ENCODE measurements at regions not wholly inside any gene's neighbourhood (a gene's known extent, or its start where the extent isn't known, plus 50 kb on each side); places are given as distances from the start of the nearest gene placed in this dataset.

DNA sequence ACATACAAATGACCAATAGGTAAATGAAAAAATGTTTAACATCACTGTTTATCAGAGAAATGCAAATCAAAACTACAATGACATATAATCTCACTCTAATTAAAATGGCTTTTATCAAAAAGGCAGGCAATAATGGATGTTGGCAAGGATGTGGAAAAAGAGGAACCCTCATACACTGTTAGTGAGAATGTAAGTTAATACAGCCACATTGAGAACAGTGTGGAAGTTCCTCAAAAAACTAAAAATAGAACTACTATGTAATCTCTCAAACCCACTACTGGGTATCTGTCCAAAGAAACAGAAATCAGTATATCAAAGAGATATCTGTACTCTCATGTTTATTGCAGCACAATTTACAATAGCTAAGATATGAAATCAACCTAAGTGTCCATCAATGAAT, 165.9 kb upstream of the HHIP start:
- Histone ChIP-seq H2AK9ac (replicated peaks; ENCODE audit: low read depth, low read length, poor library complexity) (no peak overlapping the region), H3K79me1 (ENCODE audit: low read depth in 1 of 2, low read length in 2 of 2) (no peaks in the 10 kb centered on the region), H4K5ac (ENCODE audit: low read depth, low read length) (no peak overlapping the region), H3K9me1 (ENCODE audit: insufficient read depth, low read length) (no peaks in the 10 kb centered on the region), H3K18ac (ENCODE audit: low read depth, low read length) (no peak overlapping the region), H3K4ac (ENCODE audit: low read depth, low read length) (no peak overlapping the region), H3K9me3 (ENCODE audit: control insufficient read depth, insufficient read depth, low read length) (no peaks in the 10 kb centered on the region), H2AK5ac (ENCODE audit: low read depth, low read length) (no peak overlapping the region), H2AFZ (replicated peaks; ENCODE audit: low read length, poor library complexity) (no peak overlapping the region), H3K27me3 (ENCODE audit: control insufficient read depth, insufficient read depth, low read length) (no peaks in the 10 kb centered on the region), H3K9ac (ENCODE audit: low read depth, low read length) (no peak overlapping the region), H2BK5ac (ENCODE audit: low read depth, low read length, poor library complexity, severe bottlenecking) (no peak overlapping the region), H3K27ac (ENCODE audit: insufficient read depth, low read length) (no peak overlapping the region), H4K91ac (ENCODE audit: insufficient read depth, low read depth, low read length) (no peak overlapping the region), H4K8ac (ENCODE audit: low read depth in 2 of 2, low read length in 2 of 2) (no peak overlapping the region), H3K4me2 (ENCODE audit: low read depth, low read length) (no peak overlapping the region), H2BK15ac (ENCODE audit: low read depth, low read length) (no peak overlapping the region), H3K4me3 (ENCODE audit: insufficient read depth, low read depth, low read length) (no peak overlapping the region), H4K20me1 (ENCODE audit: insufficient read depth, low read length) (no peaks in the 10 kb centered on the region), H3K23ac (ENCODE audit: low read depth, low read length) (no peak overlapping the region), H3K56ac (ENCODE audit: extremely low read depth, insufficient read depth, low read length) (no peak overlapping the region), H3K36me3 (ENCODE audit: control insufficient read depth, insufficient read depth, low read length) (no peaks in the 10 kb centered on the region), H2BK120ac (ENCODE audit: low read depth, low read length) (no peak overlapping the region), H3K14ac (replicated peaks; ENCODE audit: low read depth, low read length) (no peak overlapping the region), H2BK20ac (ENCODE audit: low read depth, low read length) (no peak overlapping the region), H3K4me1 (ENCODE audit: control insufficient read depth, insufficient read depth, low read length) (no peaks in the 10 kb centered on the region)
- ATAC-seq (ENCODE audit: low read depth) = no peak
- DNase-seq = no peak
- ChIA-PET CTCF (no interaction called here), POLR2A (ENCODE audit: unreplicated experiment) (interaction anchor here (0.6 kb wide), 1 partner anchor 28 kb away, joined by 9 read pairs; no protein-coding TSS in a partner anchor)
- in situ Hi-C loops (cut with MboI; ENCODE audit: low sequenced_read_pairs) = no loop called here
- intact Hi-C loops (cut with micrococcal nuclease) = no loop called here
- BruUV-seq (replicated peaks) = no TSS peak
- dilution Hi-C loops (cut with HindIII; ENCODE audit: low sequenced_read_pairs, unreplicated experiment) = no loop called here
- TF ChIP-seq BHLHE40 (IDR thresholded peaks at IDR 0.05; ENCODE audit: low read depth, low read length) = no peak
- TF ChIP-seq, protein P1, sequence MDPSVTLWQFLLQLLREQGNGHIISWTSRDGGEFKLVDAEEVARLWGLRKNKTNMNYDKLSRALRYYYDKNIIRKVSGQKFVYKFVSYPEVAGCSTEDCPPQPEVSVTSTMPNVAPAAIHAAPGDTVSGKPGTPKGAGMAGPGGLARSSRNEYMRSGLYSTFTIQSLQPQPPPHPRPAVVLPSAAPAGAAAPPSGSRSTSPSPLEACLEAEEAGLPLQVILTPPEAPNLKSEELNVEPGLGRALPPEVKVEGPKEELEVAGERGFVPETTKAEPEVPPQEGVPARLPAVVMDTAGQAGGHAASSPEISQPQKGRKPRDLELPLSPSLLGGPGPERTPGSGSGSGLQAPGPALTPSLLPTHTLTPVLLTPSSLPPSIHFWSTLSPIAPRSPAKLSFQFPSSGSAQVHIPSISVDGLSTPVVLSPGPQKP (IDR thresholded peaks at IDR 0.05; ENCODE audit: borderline replicate concordance, low read depth, low read length) = no peak
- no peak for TF ChIP-seq NFE2L2 (IDR thresholded peaks at IDR 0.05; ENCODE audit: low read depth, low read length)
- no peak for TF ChIP-seq FOS (IDR thresholded peaks at IDR 0.05; ENCODE audit: low read depth, low read length)
- TF ChIP-seq RFX5 (IDR thresholded peaks at IDR 0.05; ENCODE audit: low read depth, low read length) = no peak
- TF ChIP-seq CEBPB (IDR thresholded peaks at IDR 0.05; ENCODE audit: low read depth, low read length) = no peak
- TF ChIP-seq RCOR1 (IDR thresholded peaks at IDR 0.05; ENCODE audit: insufficient replicate concordance, low read length) = no peak
- TF ChIP-seq SMC3 (IDR thresholded peaks at IDR 0.05; ENCODE audit: low read depth, low read length) = no peak
- no peak for TF ChIP-seq MAZ (IDR thresholded peaks at IDR 0.05; ENCODE audit: borderline replicate concordance, low read depth, low read length)
